Erythroblast (primary cell): ENCODE measurements at regions not wholly inside any gene's neighbourhood (a gene's known extent, or its start where the extent isn't known, plus 50 kb on each side); places are given as distances from the start of the nearest gene placed in this dataset.

Experiments used
- GATA1 ChIP-seq: IDR thresholded peaks from 2 replicates; pipeline ENCODE4 v1.6.1; 2011; ENCODE audit warnings: low read depth, mild to moderate bottlenecking, control low read depth, low read length, moderate library complexity
- POLR2A ChIP-seq: IDR thresholded peaks from 2 replicates; pipeline ENCODE4 v1.6.1; 2011; ENCODE audit warnings: mild to moderate bottlenecking, low read length

DNA sequence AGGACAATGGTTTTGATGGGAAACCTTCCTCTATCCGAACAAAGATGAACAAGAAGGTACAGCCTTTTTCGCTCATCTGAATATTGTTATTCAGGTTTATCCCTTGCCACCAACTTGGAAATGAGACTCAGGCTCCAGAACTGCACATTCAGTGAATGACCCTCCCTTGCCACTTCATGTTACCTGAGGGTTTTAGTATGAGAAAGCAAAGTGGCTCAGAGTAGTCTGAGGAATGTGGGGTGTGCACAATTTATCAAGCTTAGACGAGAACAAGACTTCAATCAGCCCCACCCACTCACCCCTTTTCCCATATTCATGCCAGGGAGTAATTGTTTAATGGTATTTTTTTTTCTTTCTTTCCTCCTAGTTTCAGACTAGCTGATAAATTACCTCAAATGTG lies 265.3 kb upstream of the POU1F1 start:
- no peak for TF ChIP-seq POLR2A
- no peak for TF ChIP-seq GATA1
